Uterus (tissue), 3 donors: ENCODE measurements at regions not wholly inside any gene's neighbourhood (a gene's known extent, or its start where the extent isn't known, plus 50 kb on each side); places are given as distances from the start of the nearest gene placed in this dataset.

Source experiments
- DNase-seq, 2 donors: peaks; one replicate each; pipeline ENCODE4 v3.0.0-alpha.2; 2019 to 2020
- H3K27ac ChIP-seq, 2 donors: fragments of 200-600 bp; sonication (generic); 1 replicate in 1 of 2; 2 replicates in 1 of 2; pipeline ENCODE4 v1.5.1; 2016 to 2018
- H3K27me3 ChIP-seq, 2 donors: fragments of 200-600 bp; sonication (generic); one replicate each; pipeline ENCODE4 v1.5.1; 2018 to 2019; ENCODE audit warnings: control low read depth in 1 of 2
- H3K36me3 ChIP-seq, 2 donors: fragments of 200-600 bp; sonication (generic); one replicate each; pipeline ENCODE4 v1.5.1; 2019; ENCODE audit warnings: control low read depth in 1 of 2
- H3K4me1 ChIP-seq, 2 donors: fragments of 200-600 bp; sonication (generic); one replicate each; pipeline ENCODE4 v1.5.1; 2018 to 2019; ENCODE audit warnings: control low read depth in 1 of 2
- H3K4me3 ChIP-seq, 2 donors: fragments of 200-600 bp; sonication (generic); 1 replicate in 1 of 2; 2 replicates in 1 of 2; pipeline ENCODE4 v1.5.1; 2018 to 2019; ENCODE audit warnings: mild to moderate bottlenecking in 1 of 2
- H3K9me3 ChIP-seq, 2 donors: fragments of 200-600 bp; sonication (generic); one replicate each; pipeline ENCODE4 v1.5.1; 2019; ENCODE audit warnings: control low read depth in 1 of 2
- POLR2A ChIP-seq, 2 donors: fragments of 450-650 bp; IDR thresholded peaks; one replicate each; pipeline ENCODE4 v1.6.1; 2016; ENCODE audit warnings: antibody characterized with exemption in 2 of 2, mild to moderate bottlenecking in 1 of 2, moderate library complexity in 1 of 2
- intact Hi-C: fragments of 100-400 bp; cut with DNase I; formaldehyde crosslinking; loops from one replicate; pipeline ENCODE4 v1.15.1; 2023; ENCODE audit warnings: low total_unique reads
- TF ChIP-seq, protein P1 (sequence below), 4 experiments: fragments of 200-600 bp in 2 of 4; fragments of 450-650 bp in 2 of 4; sonication (generic) in 2 of 4; IDR thresholded peaks; one replicate each; pipeline ENCODE4 v1.5.1; 2016 to 2019; ENCODE audit warnings: antibody characterized with exemption in 4 of 4, mild to moderate bottlenecking in 2 of 4, moderate library complexity in 1 of 4
- donor health status: DM: yes; HTN: yes; CAD: no.

DNA sequence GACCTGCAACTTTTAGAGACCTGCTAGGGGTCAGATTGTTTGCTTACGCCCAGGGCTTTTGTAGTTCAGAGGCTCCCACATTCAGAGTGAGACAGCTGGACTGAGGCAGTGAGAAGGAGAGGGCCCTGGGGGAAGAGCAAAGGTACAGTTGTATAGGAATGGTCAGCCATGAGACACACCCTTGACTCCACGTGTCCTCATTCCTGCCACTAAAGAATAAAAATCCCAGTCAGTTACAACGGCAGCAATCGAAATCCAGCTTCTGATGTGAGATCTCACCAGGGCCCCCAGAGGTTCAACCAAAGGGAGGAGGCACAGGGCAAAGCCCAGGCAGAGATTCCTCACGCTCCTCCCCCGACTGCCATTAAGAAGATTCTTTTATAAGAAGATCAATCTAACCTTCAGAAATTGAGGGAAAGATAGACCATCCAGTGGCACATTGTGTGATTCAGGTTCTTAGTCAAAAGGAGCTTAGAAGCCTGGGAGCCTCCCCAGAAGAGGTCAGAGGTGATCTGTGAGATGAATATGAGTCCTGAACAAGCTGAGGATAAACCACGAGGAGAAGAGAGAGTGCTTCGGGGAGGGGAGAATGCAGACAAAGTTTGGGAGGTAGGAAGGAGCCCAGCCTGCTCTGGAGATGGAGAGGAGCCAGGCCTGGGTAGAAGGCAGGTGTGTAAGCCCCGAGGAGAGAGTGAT lies 317.0 kb downstream of the CYP26B1 start:
- peak overlapping the region; percentile 59 to 72 for H3K27ac ChIP-seq
- intact Hi-C loops = no loop called here
- no peaks in the 10 kb centered on the region for H3K9me3 ChIP-seq

DNA sequence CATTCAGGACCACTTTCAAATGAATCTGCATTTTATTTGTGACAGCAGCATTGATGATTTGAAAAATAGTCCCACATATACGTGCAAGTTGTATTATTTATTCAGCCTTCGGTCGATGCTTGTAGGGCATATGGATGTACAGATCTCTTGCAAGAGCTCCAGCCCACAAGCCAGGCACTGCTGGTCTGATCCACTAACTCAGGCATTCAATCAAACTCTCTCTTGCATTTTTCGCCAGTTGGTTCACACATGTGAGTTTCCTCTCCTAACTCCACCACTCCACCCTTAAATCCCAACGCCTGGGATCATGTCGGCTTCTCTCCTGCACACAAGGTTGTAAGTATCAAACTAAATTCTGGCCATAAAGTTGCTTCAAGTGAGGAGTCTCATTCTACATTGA lies 318.7 kb downstream of the CYP26B1 start:
- intact Hi-C loops = no loop called here
- DNase-seq = no peak
- Histone ChIP-seq H3K9me3 (no peaks in the 10 kb centered on the region), H3K36me3 (no peaks in the 10 kb centered on the region), H3K4me1 (no peaks in the 10 kb centered on the region), H3K4me3 (no peak overlapping the region), H3K27me3 (no peaks in the 10 kb centered on the region), H3K27ac (no peak overlapping the region)
- no peak for TF ChIP-seq POLR2A (IDR thresholded peaks at IDR 0.05)
- TF ChIP-seq, protein P1, sequence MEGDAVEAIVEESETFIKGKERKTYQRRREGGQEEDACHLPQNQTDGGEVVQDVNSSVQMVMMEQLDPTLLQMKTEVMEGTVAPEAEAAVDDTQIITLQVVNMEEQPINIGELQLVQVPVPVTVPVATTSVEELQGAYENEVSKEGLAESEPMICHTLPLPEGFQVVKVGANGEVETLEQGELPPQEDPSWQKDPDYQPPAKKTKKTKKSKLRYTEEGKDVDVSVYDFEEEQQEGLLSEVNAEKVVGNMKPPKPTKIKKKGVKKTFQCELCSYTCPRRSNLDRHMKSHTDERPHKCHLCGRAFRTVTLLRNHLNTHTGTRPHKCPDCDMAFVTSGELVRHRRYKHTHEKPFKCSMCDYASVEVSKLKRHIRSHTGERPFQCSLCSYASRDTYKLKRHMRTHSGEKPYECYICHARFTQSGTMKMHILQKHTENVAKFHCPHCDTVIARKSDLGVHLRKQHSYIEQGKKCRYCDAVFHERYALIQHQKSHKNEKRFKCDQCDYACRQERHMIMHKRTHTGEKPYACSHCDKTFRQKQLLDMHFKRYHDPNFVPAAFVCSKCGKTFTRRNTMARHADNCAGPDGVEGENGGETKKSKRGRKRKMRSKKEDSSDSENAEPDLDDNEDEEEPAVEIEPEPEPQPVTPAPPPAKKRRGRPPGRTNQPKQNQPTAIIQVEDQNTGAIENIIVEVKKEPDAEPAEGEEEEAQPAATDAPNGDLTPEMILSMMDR (IDR thresholded peaks at IDR 0.05) = no peak

More for the DNA sequence above, 317.0 kb downstream of the CYP26B1 start:
- TF ChIP-seq POLR2A (IDR thresholded peaks at IDR 0.05) = no peak
- TF ChIP-seq, protein P1 (IDR thresholded peaks at IDR 0.05) = no peak
- Histone ChIP-seq H3K4me1 (no peaks in the 10 kb centered on the region), H3K36me3 (no peaks in the 10 kb centered on the region), H3K4me3 (no peak overlapping the region), H3K27me3 (no peaks in the 10 kb centered on the region)
- DNase-seq = no peak

DNA sequence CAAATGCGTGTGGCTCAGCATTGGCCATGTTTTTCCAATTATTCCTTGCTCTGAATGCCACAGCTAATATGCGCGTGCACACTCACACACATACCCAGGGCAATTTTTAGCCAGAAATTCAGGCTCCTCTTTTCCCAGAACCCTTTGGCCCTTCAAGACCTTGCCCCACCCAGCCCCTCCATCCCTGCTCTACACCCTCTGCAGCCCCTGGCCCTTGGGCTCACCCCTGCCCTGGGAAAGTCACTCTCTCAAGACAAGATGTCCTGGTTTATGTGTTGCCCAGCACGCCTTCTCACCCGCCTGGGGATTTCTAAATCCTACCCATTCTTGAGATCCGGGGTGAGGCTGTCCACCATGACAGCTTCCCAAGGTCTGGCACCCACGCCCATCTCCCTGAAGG lies 319.7 kb downstream of the CYP26B1 start:
- Histone ChIP-seq H3K4me1 (no peaks in the 10 kb centered on the region), H3K9me3 (no peaks in the 10 kb centered on the region), H3K27ac (no peak overlapping the region), H3K27me3 (no peaks in the 10 kb centered on the region), H3K36me3 (no peaks in the 10 kb centered on the region), H3K4me3 (no peak overlapping the region)
- no peak for DNase-seq
- TF ChIP-seq POLR2A (IDR thresholded peaks at IDR 0.05) = no peak
- TF ChIP-seq, protein P1 (IDR thresholded peaks at IDR 0.05) = no peak
- intact Hi-C loops = no loop called here

DNA sequence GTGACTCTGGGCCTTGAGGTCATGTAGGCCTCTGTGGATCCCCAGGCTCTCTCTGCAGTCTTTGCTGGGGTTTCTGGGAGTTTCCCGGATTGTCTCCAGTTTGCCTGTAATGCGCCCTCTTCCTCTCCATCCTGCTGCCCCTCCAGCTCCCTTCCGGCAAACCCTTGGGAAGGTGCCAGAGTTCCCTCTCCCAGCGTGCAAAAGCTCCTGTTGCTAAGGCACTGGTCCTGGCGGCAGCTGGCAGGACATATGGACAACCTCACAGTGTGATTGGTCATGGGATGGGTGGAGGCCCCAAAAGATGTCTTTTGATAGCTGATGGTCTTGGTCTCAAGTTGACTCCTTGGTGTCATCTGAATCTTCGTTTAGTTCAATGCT lies 320.1 kb downstream of the CYP26B1 start:
- TF ChIP-seq, protein P1 (IDR thresholded peaks at IDR 0.05) = no peak
- TF ChIP-seq POLR2A (IDR thresholded peaks at IDR 0.05) = no peak
- H3K9me3 ChIP-seq = no peaks in the 10 kb centered on the region
- no peaks in the 10 kb centered on the region for H3K36me3 ChIP-seq
- no peaks in the 10 kb centered on the region for H3K27me3 ChIP-seq
- no peak overlapping the region for H3K4me3 ChIP-seq
- intact Hi-C loops = no loop called here
- no peak overlapping the region for H3K27ac ChIP-seq
- no peaks in the 10 kb centered on the region for H3K4me1 ChIP-seq
- no peak for DNase-seq

DNA sequence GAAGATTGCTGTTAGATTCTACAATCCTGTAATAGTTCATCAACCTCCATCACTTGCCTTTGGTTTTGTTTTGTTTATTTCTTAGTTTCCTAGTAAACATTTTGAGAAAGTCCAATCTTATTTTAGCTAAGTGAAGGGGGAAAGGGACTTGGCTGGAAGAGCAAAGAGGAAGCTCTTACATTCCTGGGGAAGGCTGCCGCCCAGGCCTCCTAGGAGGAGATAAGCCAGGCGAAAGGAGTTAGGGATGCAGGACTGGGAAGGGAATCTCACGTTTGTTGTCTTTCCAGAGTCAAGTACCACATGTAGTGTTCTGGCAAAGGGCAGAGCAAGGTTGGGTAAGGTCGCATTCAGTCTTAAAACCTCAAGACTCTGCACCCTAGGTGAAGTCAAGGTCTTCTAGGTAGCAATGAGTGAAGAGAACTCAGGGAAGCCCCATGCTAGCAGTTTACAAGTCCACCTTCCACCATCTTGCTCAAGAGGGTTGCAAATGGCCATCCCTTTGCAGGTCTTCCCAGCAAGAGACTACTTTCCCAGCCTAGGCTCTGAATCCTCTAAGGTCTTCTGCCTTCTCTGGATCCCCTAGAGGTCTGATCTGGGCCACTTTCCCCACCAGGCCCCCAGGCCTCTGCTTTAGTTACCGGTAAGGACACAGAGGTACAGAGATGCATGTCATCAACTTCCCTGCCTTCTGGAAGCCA lies 320.7 kb downstream of the CYP26B1 start:
- Histone ChIP-seq H3K4me1 (no peaks in the 10 kb centered on the region), H3K27ac (no peak overlapping the region), H3K9me3 (no peaks in the 10 kb centered on the region), H3K4me3 (no peak overlapping the region), H3K27me3 (no peaks in the 10 kb centered on the region), H3K36me3 (no peaks in the 10 kb centered on the region)
- TF ChIP-seq, protein P1 (IDR thresholded peaks at IDR 0.05) = no peak
- no peak for TF ChIP-seq POLR2A (IDR thresholded peaks at IDR 0.05)
- intact Hi-C loops = no loop called here
- DNase-seq = no peak
